Stomach smooth muscle (tissue), 2 donors: ENCODE measurements at regions not wholly inside any gene's neighbourhood (a gene's known extent, or its start where the extent isn't known, plus 50 kb on each side); places are given as distances from the start of the nearest gene placed in this dataset.
A peak's percentile ranks its signal among the peaks of the same experiment; 100 is the strongest.
"Not testable (repeated sequence)": the region's sequence is repeated elsewhere in the genome, so short reads cannot be mapped to it uniquely, and the experiment has no call there.

Experiments
- H3K27ac ChIP-seq: one replicate; pipeline ENCODE4 v1.7.0; 2013; ENCODE audit warnings: mild to moderate bottlenecking, low read length, inconsistent platforms
- H3K27me3 ChIP-seq, 2 donors: one replicate each; pipeline ENCODE4 v1.7.0; 2013; ENCODE audit warnings: low read length in 2 of 2; ENCODE audit not compliant: insufficient read depth in 2 of 2, control insufficient read depth in 1 of 2
- H3K36me3 ChIP-seq, 2 donors: one replicate each; pipeline ENCODE4 v1.7.0; 2013; ENCODE audit warnings: low read length in 2 of 2; ENCODE audit not compliant: control insufficient read depth in 2 of 2, insufficient read depth in 2 of 2
- H3K4me1 ChIP-seq: one replicate; pipeline ENCODE4 v1.7.0; 2013; ENCODE audit warnings: low read length; ENCODE audit not compliant: control insufficient read depth, insufficient read depth
- H3K4me3 ChIP-seq, 2 donors: one replicate each; pipeline ENCODE4 v1.7.0; 2013; ENCODE audit warnings: low read length in 2 of 2
- H3K9ac ChIP-seq, 2 donors: one replicate each; pipeline ENCODE4 v1.7.0; 2013; ENCODE audit warnings: low read length in 2 of 2, mild to moderate bottlenecking in 1 of 2
- H3K9me3 ChIP-seq, 2 donors: one replicate each; pipeline ENCODE4 v1.7.0; 2013; ENCODE audit warnings: low read length in 2 of 2; ENCODE audit not compliant: control insufficient read depth in 2 of 2
- donor health status: healthy.
- donor health status: Pancreatic carcinoma.

- H3K4me3 ChIP-seq: no peak overlapping the region
- H3K9me3 ChIP-seq: no peaks in the 10 kb centered on the region
- no peak overlapping the region for H3K27ac ChIP-seq
- H3K36me3 ChIP-seq: no peaks in the 10 kb centered on the region
- no peaks in the 10 kb centered on the region for H3K27me3 ChIP-seq
- peaks cover 6% of the 10 kb centered on the region for H3K4me1 ChIP-seq
- no peak overlapping the region for H3K9ac ChIP-seq
Measured at GRCh38 chr5:42879291-42879690, 67.6 kb upstream of the SELENOP start.

- Histone ChIP-seq H3K4me3 (no peak overlapping the region), H3K9ac (no peak overlapping the region), H3K9me3 (no peaks in the 10 kb centered on the region), H3K27ac (no peak overlapping the region), H3K4me1 (peaks cover 6% of the 10 kb centered on the region), H3K36me3 (no peaks in the 10 kb centered on the region), H3K27me3 (no peaks in the 10 kb centered on the region)
Measured at GRCh38 chr5:42878550-42878949, 66.9 kb upstream of the SELENOP start.

- peaks cover 6% of the 10 kb centered on the region for H3K4me1 ChIP-seq
- H3K27me3 ChIP-seq: no peaks in the 10 kb centered on the region
- no peak overlapping the region for H3K4me3 ChIP-seq
- H3K36me3 ChIP-seq: no peaks in the 10 kb centered on the region
- H3K27ac ChIP-seq: no peak overlapping the region
- no peaks in the 10 kb centered on the region for H3K9me3 ChIP-seq
- no peak overlapping the region for H3K9ac ChIP-seq
Measured at GRCh38 chr5:42878041-42878440, 66.3 kb upstream of the SELENOP start.

- peaks cover 6% of the 10 kb centered on the region for H3K4me1 ChIP-seq
Measured at GRCh38 chr5:42877431-42877830, 65.7 kb upstream of the SELENOP start.

GRCh38 chr5:42876375-42876844 lies 64.7 kb upstream of the SELENOP start:
- H3K9ac ChIP-seq: no peak overlapping the region

More at GRCh38 chr5:42877431-42877830, 65.7 kb upstream of the SELENOP start:
- no peaks in the 10 kb centered on the region for H3K36me3 ChIP-seq
- H3K27me3 ChIP-seq: no peaks in the 10 kb centered on the region
- H3K9ac ChIP-seq: no peak overlapping the region
- H3K4me3 ChIP-seq: no peak overlapping the region
- no peaks in the 10 kb centered on the region for H3K9me3 ChIP-seq
- no peak overlapping the region for H3K27ac ChIP-seq

GRCh38 chr5:42875785-42876374 lies 64.2 kb upstream of the SELENOP start:
- Histone ChIP-seq H3K4me1 (peaks cover 6% of the 10 kb centered on the region), H3K9ac (no peak overlapping the region), H3K27me3 (no peaks in the 10 kb centered on the region), H3K4me3 (peak overlapping the region in 1 of 2 donors; percentile 40), H3K9me3 (no peaks in the 10 kb centered on the region), H3K36me3 (no peaks in the 10 kb centered on the region), H3K27ac (no peak overlapping the region)

More at GRCh38 chr5:42876375-42876844, 64.7 kb upstream of the SELENOP start:
- Histone ChIP-seq H3K9me3 (no peaks in the 10 kb centered on the region), H3K36me3 (no peaks in the 10 kb centered on the region), H3K27ac (no peak overlapping the region), H3K4me1 (peaks cover 6% of the 10 kb centered on the region), H3K27me3 (no peaks in the 10 kb centered on the region), H3K4me3 (peak overlapping the region in 1 of 2 donors; percentile 40)

- Histone ChIP-seq H3K9me3 (no peaks in the 10 kb centered on the region), H3K4me1 (peaks cover 6% of the 10 kb centered on the region)
Measured at GRCh38 chr5:42875211-42875610, 63.5 kb upstream of the SELENOP start.

GRCh38 chr5:42874621-42875198 lies 63.0 kb upstream of the SELENOP start:
- H3K36me3 ChIP-seq: no peaks in the 10 kb centered on the region
- H3K4me1 ChIP-seq: peaks cover 6% of the 10 kb centered on the region
- H3K9me3 ChIP-seq: no peaks in the 10 kb centered on the region
- H3K27ac ChIP-seq: no peak overlapping the region
- no peak overlapping the region for H3K4me3 ChIP-seq
- no peak overlapping the region for H3K9ac ChIP-seq
- H3K27me3 ChIP-seq: no peaks in the 10 kb centered on the region

More at GRCh38 chr5:42875211-42875610, 63.5 kb upstream of the SELENOP start:
- H3K9ac ChIP-seq: no peak overlapping the region
- no peak overlapping the region for H3K27ac ChIP-seq
- H3K36me3 ChIP-seq: no peaks in the 10 kb centered on the region
- no peak overlapping the region for H3K4me3 ChIP-seq
- no peaks in the 10 kb centered on the region for H3K27me3 ChIP-seq

GRCh38 chr5:42872865-42873264 lies 61.2 kb upstream of the SELENOP start:
- no peaks in the 10 kb centered on the region for H3K36me3 ChIP-seq
- no peaks in the 10 kb centered on the region for H3K9me3 ChIP-seq
- H3K27me3 ChIP-seq: no peaks in the 10 kb centered on the region
- H3K4me3 ChIP-seq: no peak overlapping the region
- H3K4me1 ChIP-seq: no peaks in the 10 kb centered on the region
- no peak overlapping the region for H3K27ac ChIP-seq
- H3K9ac ChIP-seq: no peak overlapping the region

GRCh38 chr5:42870882-42871418 lies 59.3 kb upstream of the SELENOP start:
- Histone ChIP-seq H3K4me3 (no peak overlapping the region), H3K9me3 (no peaks in the 10 kb centered on the region), H3K36me3 (no peaks in the 10 kb centered on the region), H3K9ac (no peak overlapping the region), H3K27me3 (no peaks in the 10 kb centered on the region), H3K4me1 (no peaks in the 10 kb centered on the region), H3K27ac (no peak overlapping the region)

GRCh38 chr5:42868417-42868816 lies 56.7 kb upstream of the SELENOP start:
- H3K27ac ChIP-seq, H3K9me3 ChIP-seq, H3K4me3 ChIP-seq, H3K27me3 ChIP-seq, H3K9ac ChIP-seq, H3K36me3 ChIP-seq, H3K4me1 ChIP-seq: not testable (repeated sequence)
